Neuron (in vitro differentiated cells): ENCODE measurements at regions not wholly inside any gene's neighbourhood (a gene's known extent, or its start where the extent isn't known, plus 50 kb on each side); places are given as distances from the start of the nearest gene placed in this dataset.
"Not testable (repeated sequence)": the region's sequence is repeated elsewhere in the genome, so short reads cannot be mapped to it uniquely, and the experiment has no call there.

Experiments used
- H2AFZ ChIP-seq: one replicate; pipeline ENCODE4 v1.6.1; 2013; ENCODE audit warnings: low read depth, mild to moderate bottlenecking, inconsistent platforms, low read length, moderate library complexity
- H3K27me3 ChIP-seq: one replicate; pipeline ENCODE4 v1.6.1; 2013; ENCODE audit warnings: low read length; ENCODE audit not compliant: insufficient read depth
- H3K36me3 ChIP-seq: one replicate; pipeline ENCODE4 v1.6.1; 2013; ENCODE audit warnings: low read length; ENCODE audit not compliant: insufficient read depth
- H3K4me1 ChIP-seq: one replicate; pipeline ENCODE4 v1.6.1; 2013; ENCODE audit warnings: low read length; ENCODE audit not compliant: insufficient read depth
- H3K4me3 ChIP-seq: 2 replicates; pipeline ENCODE4 v1.5.1; 2013; ENCODE audit warnings: mild to moderate bottlenecking, low read length, moderate library complexity
- H3K9me3 ChIP-seq: one replicate; pipeline ENCODE4 v1.6.1; 2013; ENCODE audit warnings: low read length

- Histone ChIP-seq H3K27me3 (no peaks in the 10 kb centered on the region), H3K36me3 (no peaks in the 10 kb centered on the region), H3K9me3 (no peaks in the 10 kb centered on the region), H3K4me3 (no peak overlapping the region), H3K4me1 (no peaks in the 10 kb centered on the region), H2AFZ (no peak overlapping the region)
Observed at GRCh38 chr2:34552337-34552736, 953.2 kb upstream of the FAM98A start.

DNA sequence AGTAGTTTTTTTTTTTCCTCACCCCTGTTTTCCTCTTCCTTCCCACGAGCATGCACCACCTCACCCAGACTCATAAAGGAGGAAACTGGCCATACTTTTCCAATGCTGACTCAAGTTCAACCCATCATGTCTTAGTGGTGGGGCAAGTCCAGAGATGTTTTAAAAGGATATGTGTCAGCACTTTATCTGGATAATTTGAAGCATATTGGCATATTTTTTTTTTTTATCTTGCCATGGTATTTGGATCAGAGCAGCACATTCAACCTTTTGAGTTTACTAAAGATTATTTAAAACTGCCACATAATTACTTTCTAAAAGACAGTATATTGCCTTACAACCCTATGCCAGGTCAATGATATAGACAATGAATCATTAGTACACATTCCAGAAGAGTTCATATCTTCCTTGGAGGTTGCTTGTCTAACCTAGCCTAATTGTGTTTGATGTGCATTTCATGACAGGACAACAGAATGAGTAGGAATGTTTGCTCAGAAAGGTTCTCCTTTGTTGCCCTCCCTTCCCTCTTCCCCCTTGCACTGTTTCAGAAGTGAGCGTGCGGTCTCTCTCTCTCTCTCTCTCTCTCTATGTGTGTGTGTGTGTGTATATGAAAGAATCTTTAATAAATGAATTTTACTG, 950.7 kb upstream of the FAM98A start:
- H3K9me3 ChIP-seq: no peaks in the 10 kb centered on the region
- no peak overlapping the region for H2AFZ ChIP-seq
- H3K4me3 ChIP-seq: no peak overlapping the region

GRCh38 chr2:34547900-34548299, 948.8 kb upstream of the FAM98A start:
- Histone ChIP-seq H3K27me3 (no peaks in the 10 kb centered on the region), H3K4me3 (no peak overlapping the region), H3K36me3 (no peaks in the 10 kb centered on the region), H2AFZ (no peak overlapping the region), H3K9me3 (no peaks in the 10 kb centered on the region), H3K4me1 (no peaks in the 10 kb centered on the region)

More for the DNA sequence above, 950.7 kb upstream of the FAM98A start:
- no peaks in the 10 kb centered on the region for H3K36me3 ChIP-seq
- no peaks in the 10 kb centered on the region for H3K27me3 ChIP-seq
- no peaks in the 10 kb centered on the region for H3K4me1 ChIP-seq

DNA sequence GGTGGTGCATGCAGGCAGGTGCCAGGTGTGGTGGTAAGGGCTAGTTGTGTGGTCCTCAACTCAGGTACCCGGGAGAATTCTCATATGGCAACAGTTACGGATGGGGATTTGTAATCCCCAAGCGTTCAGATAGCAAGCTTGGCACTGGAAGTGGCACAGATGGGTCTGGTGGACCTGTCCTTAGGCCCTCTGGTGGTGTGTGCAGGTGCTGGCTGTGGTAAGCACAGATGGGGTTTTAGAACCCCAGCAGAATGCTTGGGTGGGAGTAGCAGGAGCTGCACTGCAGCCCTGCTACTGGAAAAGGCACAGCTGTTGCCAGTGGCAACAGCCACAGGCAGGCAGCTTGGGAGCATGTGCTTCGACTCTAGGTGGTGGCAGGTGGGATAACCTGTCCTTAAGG, 948.2 kb upstream of the FAM98A start:
- H3K9me3 ChIP-seq: no peaks in the 10 kb centered on the region
- H3K4me3 ChIP-seq: no peak overlapping the region
- no peaks in the 10 kb centered on the region for H3K4me1 ChIP-seq
- no peaks in the 10 kb centered on the region for H3K36me3 ChIP-seq
- H3K27me3 ChIP-seq: no peaks in the 10 kb centered on the region
- no peak overlapping the region for H2AFZ ChIP-seq

GRCh38 chr2:34545486-34546136, 946.5 kb upstream of the FAM98A start:
- no peaks in the 10 kb centered on the region for H3K27me3 ChIP-seq
- H2AFZ ChIP-seq: no peak overlapping the region
- no peaks in the 10 kb centered on the region for H3K4me1 ChIP-seq
- H3K4me3 ChIP-seq: no peak overlapping the region
- no peaks in the 10 kb centered on the region for H3K9me3 ChIP-seq
- H3K36me3 ChIP-seq: no peaks in the 10 kb centered on the region

- H3K4me1 ChIP-seq: no peaks in the 10 kb centered on the region
- no peak overlapping the region for H3K4me3 ChIP-seq
- no peaks in the 10 kb centered on the region for H3K27me3 ChIP-seq
- no peaks in the 10 kb centered on the region for H3K36me3 ChIP-seq
- H3K9me3 ChIP-seq: no peaks in the 10 kb centered on the region
- H2AFZ ChIP-seq: no peak overlapping the region
Observed at GRCh38 chr2:34534761-34535160, 935.7 kb upstream of the FAM98A start.

GRCh38 chr2:34534341-34534740, 935.2 kb upstream of the FAM98A start:
- no peak overlapping the region for H2AFZ ChIP-seq
- H3K27me3 ChIP-seq: no peaks in the 10 kb centered on the region
- no peaks in the 10 kb centered on the region for H3K36me3 ChIP-seq
- no peaks in the 10 kb centered on the region for H3K9me3 ChIP-seq
- H3K4me1 ChIP-seq: no peaks in the 10 kb centered on the region
- H3K4me3 ChIP-seq: no peak overlapping the region

DNA sequence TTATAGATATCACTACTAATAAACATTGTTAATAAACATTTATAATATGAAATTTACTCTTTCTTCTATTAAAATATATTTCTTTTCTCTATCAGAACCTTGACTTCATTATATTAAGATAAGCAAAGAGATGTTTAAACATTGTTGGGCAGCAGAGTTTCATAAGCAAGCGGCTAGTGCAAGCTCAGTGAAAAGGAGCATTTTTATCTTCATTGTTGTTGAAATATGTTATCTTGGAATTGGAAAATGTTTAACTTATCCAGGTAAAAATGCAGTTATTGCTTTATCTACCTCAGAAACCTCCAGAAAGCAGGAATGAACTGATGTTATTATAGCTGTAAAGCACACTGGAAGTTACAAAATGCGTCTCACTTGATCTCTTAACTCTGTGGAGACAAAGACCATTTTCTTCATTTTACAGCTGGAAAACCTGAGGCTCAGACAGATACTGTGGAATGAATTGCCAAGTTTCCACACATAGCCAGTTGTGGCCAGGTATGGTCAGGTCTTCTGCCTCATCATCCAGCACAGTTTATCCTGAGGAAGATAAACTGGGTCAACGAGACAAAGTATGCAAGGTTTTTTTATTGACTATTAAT, 934.6 kb upstream of the FAM98A start:
- Histone ChIP-seq H3K9me3 (no peaks in the 10 kb centered on the region), H3K4me1 (no peaks in the 10 kb centered on the region), H2AFZ (no peak overlapping the region), H3K36me3 (no peaks in the 10 kb centered on the region), H3K27me3 (no peaks in the 10 kb centered on the region), H3K4me3 (no peak overlapping the region)

DNA sequence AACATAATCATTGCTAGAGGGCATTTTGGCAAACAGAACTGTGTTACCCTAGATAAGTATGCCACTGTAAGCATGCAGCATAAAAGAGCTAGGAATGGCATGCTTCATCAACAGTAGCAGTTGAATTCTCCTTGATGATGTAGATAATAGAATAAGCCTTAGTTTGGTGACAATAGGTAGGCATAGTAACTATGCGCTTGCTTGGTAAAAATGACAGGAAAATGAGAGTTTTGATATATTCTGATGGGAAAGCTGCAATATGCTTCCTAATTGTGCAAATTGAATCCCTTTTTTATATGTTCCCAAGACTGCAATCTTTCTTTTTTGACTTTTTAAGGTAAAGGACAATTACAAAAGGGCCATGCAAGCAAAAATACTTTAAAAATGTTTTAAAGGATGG, 930.9 kb upstream of the FAM98A start:
- no peaks in the 10 kb centered on the region for H3K27me3 ChIP-seq
- no peak overlapping the region for H2AFZ ChIP-seq

GRCh38 chr2:34523958-34524514, 924.9 kb upstream of the FAM98A start:
- Histone ChIP-seq H3K27me3 (no peaks in the 10 kb centered on the region), H2AFZ (no peak overlapping the region), H3K9me3 (no peaks in the 10 kb centered on the region), H3K4me3 (no peak overlapping the region), H3K4me1 (no peaks in the 10 kb centered on the region), H3K36me3 (no peaks in the 10 kb centered on the region)

More for the DNA sequence above, 930.9 kb upstream of the FAM98A start:
- Histone ChIP-seq H3K9me3 (no peaks in the 10 kb centered on the region), H3K36me3 (no peaks in the 10 kb centered on the region), H3K4me1 (no peaks in the 10 kb centered on the region), H3K4me3 (no peak overlapping the region)

DNA sequence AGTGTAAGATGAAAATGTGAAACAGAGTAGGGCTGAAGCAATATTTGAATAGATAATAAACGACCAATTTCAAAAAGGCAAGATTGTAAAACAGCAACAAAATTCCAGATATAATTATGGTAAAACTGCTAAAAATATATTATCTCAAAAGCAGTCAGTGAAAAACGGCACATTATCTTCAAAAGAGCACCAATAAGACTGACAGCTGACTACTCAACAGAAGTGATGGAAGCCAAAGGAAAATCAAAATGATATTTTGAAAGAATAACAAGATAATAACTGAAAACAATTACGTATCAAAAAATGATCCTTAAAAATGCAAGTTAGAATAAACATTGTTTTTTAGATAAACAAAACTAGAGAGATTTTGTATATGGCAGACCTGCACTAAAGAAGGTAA, 920.6 kb upstream of the FAM98A start:
- no peak overlapping the region for H3K4me3 ChIP-seq
- H3K36me3 ChIP-seq: no peaks in the 10 kb centered on the region
- no peaks in the 10 kb centered on the region for H3K9me3 ChIP-seq
- no peak overlapping the region for H2AFZ ChIP-seq
- H3K27me3 ChIP-seq: no peaks in the 10 kb centered on the region
- no peaks in the 10 kb centered on the region for H3K4me1 ChIP-seq

- Histone ChIP-seq H3K36me3 (no peaks in the 10 kb centered on the region), H3K4me3 (no peak overlapping the region), H3K4me1 (no peaks in the 10 kb centered on the region), H3K27me3 (no peaks in the 10 kb centered on the region), H3K9me3 (no peaks in the 10 kb centered on the region), H2AFZ (no peak overlapping the region)
Observed at GRCh38 chr2:34498561-34498960, 899.5 kb upstream of the FAM98A start.

- H3K9me3 ChIP-seq, H2AFZ ChIP-seq, H3K36me3 ChIP-seq, H3K4me3 ChIP-seq, H3K27me3 ChIP-seq, H3K4me1 ChIP-seq: not testable (repeated sequence)
Observed at GRCh38 chr2:34494192-34494591, 895.1 kb upstream of the FAM98A start.
